ENCODE measurements at regions not wholly inside any gene's neighbourhood (a gene's known extent, or its start where the extent isn't known, plus 50 kb on each side); places are given as distances from the start of the nearest gene placed in this dataset.

- no peak for DNase-seq
Measured at GRCh38 chr22:49620666-49621065, 207.0 kb downstream of the BRD1 start.

- no peak for DNase-seq
Measured at GRCh38 chr22:49620003-49620556, 207.6 kb downstream of the BRD1 start.

GRCh38 chr22:49619301-49619700 lies 208.4 kb downstream of the BRD1 start:
- no peak for DNase-seq

- no peak for DNase-seq
Measured at GRCh38 chr22:49618677-49618953, 209.1 kb downstream of the BRD1 start.

- DNase-seq = no peak
Measured at GRCh38 chr22:49617866-49618676, 209.6 kb downstream of the BRD1 start.

GRCh38 chr22:49617264-49617663 lies 210.4 kb downstream of the BRD1 start:
- DNase-seq = no peak

GRCh38 chr22:49616356-49617231 lies 211.1 kb downstream of the BRD1 start:
- no peak for DNase-seq

GRCh38 chr22:49614966-49615965 lies 212.4 kb downstream of the BRD1 start:
- no peak for DNase-seq

GRCh38 chr22:49613511-49614270 lies 214.0 kb downstream of the BRD1 start:
- DNase-seq = no peak

GRCh38 chr22:49613108-49613507 lies 214.6 kb downstream of the BRD1 start:
- no peak for DNase-seq

- DNase-seq = no peak
Measured at GRCh38 chr22:49609207-49609876, 218.3 kb downstream of the BRD1 start.

GRCh38 chr22:49608660-49609059 lies 219.0 kb downstream of the BRD1 start:
- no peak for DNase-seq

GRCh38 chr22:49608228-49608627 lies 219.4 kb downstream of the BRD1 start:
- no peak for DNase-seq

- DNase-seq = no peak
Measured at GRCh38 chr22:49607821-49608220, 219.9 kb downstream of the BRD1 start.

GRCh38 chr22:49606562-49607290 lies 220.9 kb downstream of the BRD1 start:
- DNase-seq = no peak

GRCh38 chr22:49604732-49605302 lies 222.9 kb downstream of the BRD1 start:
- no peak for DNase-seq

- no peak for DNase-seq
Measured at GRCh38 chr22:49603016-49603415, 224.7 kb downstream of the BRD1 start.

GRCh38 chr22:49602481-49602880 lies 225.2 kb downstream of the BRD1 start:
- no peak for DNase-seq

- DNase-seq = no peak
Measured at GRCh38 chr22:49601614-49602321, 225.9 kb downstream of the BRD1 start.

Data from NCI-H1930 (cell line).